ENCODE measurements at regions not wholly inside any gene's neighbourhood (a gene's known extent, or its start where the extent isn't known, plus 50 kb on each side); places are given as distances from the start of the nearest gene placed in this dataset.

DNA sequence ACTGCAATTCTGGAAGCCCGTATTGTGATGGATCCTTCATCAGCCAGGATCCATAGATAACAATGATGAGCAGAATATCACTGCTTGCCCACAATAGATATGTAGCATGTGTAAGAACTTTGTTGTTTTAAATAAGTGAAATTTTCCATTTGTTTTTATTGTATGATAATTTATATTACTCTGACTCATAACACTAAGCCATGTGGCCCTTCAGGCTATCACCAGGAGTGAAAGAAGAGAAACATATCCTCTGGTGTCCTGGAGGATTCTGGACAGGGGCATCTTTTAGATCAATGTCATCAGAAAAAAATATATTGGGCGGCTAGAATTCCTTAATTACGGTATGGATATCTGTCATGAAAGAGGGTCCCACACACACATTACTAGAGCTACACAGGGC, 167.5 kb downstream of the SLC6A15 start:
- TF ChIP-seq POLR2A (IDR thresholded peaks at IDR 0.05; ENCODE audit: low read depth, low read length) (no peak), TAF1 (IDR thresholded peaks at IDR 0.05; ENCODE audit: borderline replicate concordance, low read depth, low read length) (no peak)
